ENCODE measurements at regions not wholly inside any gene's neighbourhood (a gene's known extent, or its start where the extent isn't known, plus 50 kb on each side); places are given as distances from the start of the nearest gene placed in this dataset.
"Not testable (repeated sequence)": the region's sequence is repeated elsewhere in the genome, so short reads cannot be mapped to it uniquely, and the experiment has no call there.

- DNase-seq = no peak
These were observed 2695.0 kb upstream of the DEFB115 start for GRCh38 chr20:28562510-28562898.

- not testable (repeated sequence) for DNase-seq
These were observed 2694.5 kb upstream of the DEFB115 start for GRCh38 chr20:28562899-28563521.

GRCh38 chr20:28564024-28564423 is 2693.4 kb upstream of the DEFB115 start:
- DNase-seq = not testable (repeated sequence)

GRCh38 chr20:28564688-28565463 is 2692.6 kb upstream of the DEFB115 start:
- not testable (repeated sequence) for DNase-seq

- not testable (repeated sequence) for DNase-seq
These were observed 2681.5 kb upstream of the DEFB115 start for GRCh38 chr20:28575991-28576390.

GRCh38 chr20:28591680-28592079 is 2665.8 kb upstream of the DEFB115 start:
- DNase-seq = not testable (repeated sequence)

GRCh38 chr20:28593383-28593782 is 2664.1 kb upstream of the DEFB115 start:
- DNase-seq = not testable (repeated sequence)

GRCh38 chr20:28594476-28594875 is 2663.0 kb upstream of the DEFB115 start:
- not testable (repeated sequence) for DNase-seq

GRCh38 chr20:28602006-28602402 is 2655.5 kb upstream of the DEFB115 start:
- not testable (repeated sequence) for DNase-seq

- DNase-seq = peak; percentile 80
These were observed 2654.9 kb upstream of the DEFB115 start for GRCh38 chr20:28602403-28603217.

- not testable (repeated sequence) for DNase-seq
These were observed 2654.3 kb upstream of the DEFB115 start for GRCh38 chr20:28603218-28603577.

GRCh38 chr20:28616354-28616753 is 2641.1 kb upstream of the DEFB115 start:
- no peak for DNase-seq

- not testable (repeated sequence) for DNase-seq
These were observed 2637.4 kb upstream of the DEFB115 start for GRCh38 chr20:28619956-28620651.

GRCh38 chr20:28625112-28625511 is 2632.4 kb upstream of the DEFB115 start:
- not testable (repeated sequence) for DNase-seq

GRCh38 chr20:28640831-28641230 is 2616.6 kb upstream of the DEFB115 start:
- DNase-seq = not testable (repeated sequence)

All from stimulated activated CD4-positive, alpha-beta T cell treated with anti-CD3 and anti-CD28 coated beads, Interleukin-4, amount 100 ng/mL, for 24 hours (primary cell).